Breast epithelium (tissue), 4 donors: ENCODE measurements at regions not wholly inside any gene's neighbourhood (a gene's known extent, or its start where the extent isn't known, plus 50 kb on each side); places are given as distances from the start of the nearest gene placed in this dataset.

Source experiments
- DNase-seq, 2 donors: peaks; one replicate each; pipeline ENCODE4 v3.0.0-alpha.2; 2019; ENCODE audit warnings: low spot score in 2 of 2
- H3K27ac ChIP-seq, 2 donors: fragments of 200-600 bp; sonication (generic) in 1 of 2; one replicate each; pipeline ENCODE4 v1.5.1; 2016 to 2019; ENCODE audit warnings: mild to moderate bottlenecking in 1 of 2
- H3K27me3 ChIP-seq, 2 donors: fragments of 200-600 bp; sonication (generic) in 1 of 2; one replicate each; pipeline versions ENCODE4 v1.5.1 to v1.6.0; 2017 to 2019; ENCODE audit warnings: control low read depth in 1 of 2, mild to moderate bottlenecking in 1 of 2
- H3K36me3 ChIP-seq: fragments of 200-600 bp; one replicate; pipeline ENCODE4 v1.5.1; 2019
- H3K4me1 ChIP-seq, 2 donors: fragments of 200-600 bp; sonication (generic); one replicate each; pipeline ENCODE4 v1.5.1; 2016 to 2019; ENCODE audit warnings: control low read depth in 1 of 2
- H3K4me3 ChIP-seq, 3 donors: fragments of 200-600 bp; sonication (generic); 1 replicate in 2 of 3; 2 replicates in 1 of 3; pipeline ENCODE4 v1.5.1; 2016 to 2019; ENCODE audit warnings: mild to moderate bottlenecking in 3 of 3, moderate library complexity in 2 of 3
- H3K9me3 ChIP-seq, 2 donors: fragments of 200-600 bp; sonication (generic) in 1 of 2; one replicate each; pipeline ENCODE4 v1.5.1; 2016 to 2019; ENCODE audit warnings: control low read depth in 1 of 2
- CTCF ChIP-seq, 3 donors: fragments of 450-650 bp; IDR thresholded peaks; one replicate each; pipeline ENCODE4 v1.5.1; 2016 to 2017; ENCODE audit warnings: antibody characterized with exemption in 3 of 3, mild to moderate bottlenecking in 3 of 3, moderate library complexity in 3 of 3
- POLR2A ChIP-seq: fragments of 450-650 bp; IDR thresholded peaks from one replicate; pipeline ENCODE4 v1.6.1; 2016; ENCODE audit warnings: antibody characterized with exemption, mild to moderate bottlenecking, moderate library complexity
- POLR2AphosphoS5 ChIP-seq, 3 donors: sonication (generic); formaldehyde crosslinking; IDR thresholded peaks; one replicate each; pipeline ENCODE4 v1.6.1; 2017; ENCODE audit warnings: antibody characterized with exemption in 3 of 3
- intact Hi-C: fragments of 100-400 bp; cut with DNase I; formaldehyde crosslinking; loops from one replicate; pipeline ENCODE4 v1.15.1; 2023; ENCODE audit warnings: low total_unique reads

- H3K27ac ChIP-seq, result no peak overlapping the region
- no peaks in the 10 kb centered on the region for H3K27me3 ChIP-seq
- no peaks in the 10 kb centered on the region for H3K4me1 ChIP-seq
- no peaks in the 10 kb centered on the region for H3K9me3 ChIP-seq
- H3K36me3 ChIP-seq, result no peaks in the 10 kb centered on the region
- H3K4me3 ChIP-seq, result no peak overlapping the region
- TF ChIP-seq POLR2AphosphoS5 (IDR thresholded peaks at IDR 0.05), result no peak
- TF ChIP-seq POLR2A, result no peak
- no peak for TF ChIP-seq CTCF (IDR thresholded peaks at IDR 0.05)
- no peak for DNase-seq
- intact Hi-C loops, result no loop called here
Measured at GRCh38 chr10:112880633-112881530, 69.2 kb upstream of the TCF7L2 start.

GRCh38 chr10:112883360-112884178, 66.5 kb upstream of the TCF7L2 start:
- Histone ChIP-seq H3K4me3 (no peak overlapping the region), H3K27me3 (no peaks in the 10 kb centered on the region), H3K9me3 (no peaks in the 10 kb centered on the region), H3K4me1 (no peaks in the 10 kb centered on the region), H3K27ac (no peak overlapping the region), H3K36me3 (no peaks in the 10 kb centered on the region)
- TF ChIP-seq POLR2AphosphoS5 (IDR thresholded peaks at IDR 0.05), result no peak
- no peak for TF ChIP-seq POLR2A
- no peak for TF ChIP-seq CTCF (IDR thresholded peaks at IDR 0.05)
- no peak for DNase-seq
- intact Hi-C loops, result no loop called here

- Histone ChIP-seq H3K4me3 (no peak overlapping the region), H3K27me3 (no peaks in the 10 kb centered on the region), H3K36me3 (no peaks in the 10 kb centered on the region), H3K9me3 (no peaks in the 10 kb centered on the region), H3K27ac (no peak overlapping the region), H3K4me1 (no peaks in the 10 kb centered on the region)
- no peak for DNase-seq
- intact Hi-C loops, result no loop called here
- TF ChIP-seq POLR2A, result no peak
- TF ChIP-seq CTCF (IDR thresholded peaks at IDR 0.05), result no peak
- TF ChIP-seq POLR2AphosphoS5 (IDR thresholded peaks at IDR 0.05), result no peak
Measured at GRCh38 chr10:112884179-112884504, 65.9 kb upstream of the TCF7L2 start.

- no peaks in the 10 kb centered on the region for H3K4me1 ChIP-seq
- intact Hi-C loops, result no loop called here
- no peaks in the 10 kb centered on the region for H3K9me3 ChIP-seq
- no peak overlapping the region for H3K27ac ChIP-seq
- no peaks in the 10 kb centered on the region for H3K27me3 ChIP-seq
- no peak overlapping the region for H3K4me3 ChIP-seq
- H3K36me3 ChIP-seq, result no peaks in the 10 kb centered on the region
- TF ChIP-seq POLR2A (no peak), CTCF (IDR thresholded peaks at IDR 0.05) (no peak), POLR2AphosphoS5 (IDR thresholded peaks at IDR 0.05) (no peak)
- DNase-seq, result no peak
Measured at GRCh38 chr10:112886463-112886862, 63.6 kb upstream of the TCF7L2 start.

- no peaks in the 10 kb centered on the region for H3K27me3 ChIP-seq
- intact Hi-C loops, result no loop called here
- H3K36me3 ChIP-seq, result no peaks in the 10 kb centered on the region
- no peak for DNase-seq
- no peak overlapping the region for H3K27ac ChIP-seq
- no peak overlapping the region for H3K4me3 ChIP-seq
- H3K9me3 ChIP-seq, result no peaks in the 10 kb centered on the region
- TF ChIP-seq CTCF (IDR thresholded peaks at IDR 0.05), result no peak
- TF ChIP-seq POLR2AphosphoS5 (IDR thresholded peaks at IDR 0.05), result no peak
- no peaks in the 10 kb centered on the region for H3K4me1 ChIP-seq
Measured at GRCh38 chr10:112887968-112888367, 62.1 kb upstream of the TCF7L2 start.
